Psoas muscle (tissue), 7 donors: ENCODE measurements at regions not wholly inside any gene's neighbourhood (a gene's known extent, or its start where the extent isn't known, plus 50 kb on each side); places are given as distances from the start of the nearest gene placed in this dataset.
A peak's percentile ranks its signal among the peaks of the same experiment; 100 is the strongest.

ENCODE experiments used
- ATAC-seq, 4 donors: fragments of 200-7000 bp; cut with Tn5 transposase; one replicate each; pipeline ENCODE4 v1.9.1; 2020; ENCODE audit warnings: moderate library complexity in 3 of 4, mild to moderate bottlenecking in 2 of 4
- DNase-seq, 2 donors: peaks; one replicate each; pipeline ENCODE4 v3.0.0-alpha.2; 2020
- H3K27ac ChIP-seq: fragments of 200-600 bp; one replicate; pipeline ENCODE4 v1.8.0; 2022
- H3K27me3 ChIP-seq, 3 donors: fragments of 200-600 bp in 1 of 3; one replicate each; pipeline versions ENCODE4 v1.6.1 to v1.8.0; 2013 to 2022; ENCODE audit warnings: low read length in 2 of 3, mild to moderate bottlenecking in 2 of 3, moderate library complexity in 1 of 3; ENCODE audit not compliant: insufficient read depth in 3 of 3
- H3K36me3 ChIP-seq, 2 donors: fragments of 200-600 bp in 1 of 2; one replicate each; pipeline versions ENCODE4 v1.6.1 to v1.8.0; 2013 to 2022; ENCODE audit warnings: low read depth in 1 of 2, mild to moderate bottlenecking in 1 of 2, moderate library complexity in 1 of 2; ENCODE audit not compliant: insufficient read depth in 1 of 2
- H3K4me1 ChIP-seq: fragments of 200-600 bp; one replicate; pipeline ENCODE4 v1.8.0; 2022
- H3K4me3 ChIP-seq: fragments of 200-600 bp; one replicate; pipeline ENCODE4 v1.8.0; 2022; ENCODE audit warnings: mild to moderate bottlenecking
- H3K9me3 ChIP-seq: fragments of 200-600 bp; one replicate; pipeline ENCODE4 v1.8.0; 2022
- CTCF ChIP-seq: fragments of 200-600 bp; IDR thresholded peaks from one replicate; pipeline ENCODE4 v1.8.0; 2022; ENCODE audit warnings: antibody characterized with exemption
- WGBS, 3 donors: extraction: QIAGEN DNeasy Blood & Tissue Kit; methylation state at CpG; one replicate each; pipeline versions ENCODE4 v1.1.6 to v1.1.7; 2013; 5-methylcytosine and 5-hydroxymethylcytosine counted together
- intact Hi-C, 2 donors: fragments of 100-400 bp; cut with DNase I; formaldehyde crosslinking; loops; one replicate each; pipeline versions ENCODE4 v1.11.0 to v1.14.2; 2022
- donor health status: healthy with polysubstance abuse.
- donor health status: DM: no; HTN: no; CAD: no; lungs with moderate emphysema.
- donor health status: Bipolar disorder and iron deficiency.
- donor health status: healthy.
- donor health status: DM: yes; HTN: yes; CAD: no.
- donor health status: DM: no; HTN: no; CAD: no.
- donor health status: DM: yes; HTN: yes; CAD: no.

GRCh38 chr2:19140463-19141208 lies 217.8 kb downstream of the OSR1 start:
- no peak for TF ChIP-seq CTCF
- no peaks in the 10 kb centered on the region for H3K36me3 ChIP-seq
- WGBS, 3 donors, result 51 to 84% (median 56%) methylated on average over 3 of the region's 3 CpGs
- H3K27ac ChIP-seq, result no peak overlapping the region
- ATAC-seq (peak in 3 of 4 donors; percentile 27 to 80 (median 58)), DNase-seq (no peak)
- no peaks in the 10 kb centered on the region for H3K9me3 ChIP-seq
- intact Hi-C loops, result no loop called here
- no peaks in the 10 kb centered on the region for H3K4me1 ChIP-seq
- H3K4me3 ChIP-seq, result no peak overlapping the region
- no peaks in the 10 kb centered on the region for H3K27me3 ChIP-seq

GRCh38 chr2:19139386-19139785 lies 219.0 kb downstream of the OSR1 start:
- intact Hi-C loops, result no loop called here
- no peak for DNase-seq
- Histone ChIP-seq H3K4me3 (no peak overlapping the region), H3K9me3 (peaks cover 6% of the 10 kb centered on the region), H3K27ac (no peak overlapping the region), H3K4me1 (no peaks in the 10 kb centered on the region), H3K36me3 (no peaks in the 10 kb centered on the region), H3K27me3 (no peaks in the 10 kb centered on the region)
- no peak for ATAC-seq
- 80 to 90% (median 86%) methylated on average over 1 of the region's 1 CpG for WGBS, 3 donors
- TF ChIP-seq CTCF, result no peak

- no peak for ATAC-seq
- intact Hi-C loops, result no loop called here
- TF ChIP-seq CTCF, result no peak
- H3K9me3 ChIP-seq, result peaks cover 6% of the 10 kb centered on the region
- H3K27me3 ChIP-seq, result no peaks in the 10 kb centered on the region
- no peaks in the 10 kb centered on the region for H3K36me3 ChIP-seq
- WGBS, 3 donors, result 48 to 60% (median 53%) methylated on average over 4 of the region's 4 CpGs
- DNase-seq, result no peak
- H3K27ac ChIP-seq, result no peak overlapping the region
- H3K4me1 ChIP-seq, result no peaks in the 10 kb centered on the region
- H3K4me3 ChIP-seq, result no peak overlapping the region
These were observed 220.1 kb downstream of the OSR1 start for GRCh38 chr2:19138264-19138825.

- ATAC-seq (no peak), DNase-seq (no peak)
- Histone ChIP-seq H3K27ac (no peak overlapping the region), H3K4me1 (no peaks in the 10 kb centered on the region), H3K4me3 (no peak overlapping the region), H3K36me3 (no peaks in the 10 kb centered on the region), H3K27me3 (no peaks in the 10 kb centered on the region), H3K9me3 (peaks cover 6% of the 10 kb centered on the region)
- intact Hi-C loops, result no loop called here
- TF ChIP-seq CTCF, result no peak
These were observed 221.0 kb downstream of the OSR1 start for GRCh38 chr2:19137433-19137832.

- no peaks in the 10 kb centered on the region for H3K36me3 ChIP-seq
- H3K27ac ChIP-seq, result no peak overlapping the region
- H3K27me3 ChIP-seq, result no peaks in the 10 kb centered on the region
- peaks cover 6% of the 10 kb centered on the region for H3K9me3 ChIP-seq
- ATAC-seq, result no peak
- DNase-seq, result no peak
- 84 to 92% (median 90%) methylated on average over 2 of the region's 2 CpGs for WGBS, 3 donors
- H3K4me1 ChIP-seq, result no peaks in the 10 kb centered on the region
- intact Hi-C loops, result no loop called here
- no peak overlapping the region for H3K4me3 ChIP-seq
- no peak for TF ChIP-seq CTCF
These were observed 225.5 kb downstream of the OSR1 start for GRCh38 chr2:19132967-19133366.
